MM.1S (cell line): ENCODE measurements at regions not wholly inside any gene's neighbourhood (a gene's known extent, or its start where the extent isn't known, plus 50 kb on each side); places are given as distances from the start of the nearest gene placed in this dataset.
"Not testable (repeated sequence)": the region's sequence is repeated elsewhere in the genome, so short reads cannot be mapped to it uniquely, and the experiment has no call there.

Experiments
- DNase-seq: peaks from one replicate; pipeline ENCODE4 v3.0.0-alpha.2; 2015
- H2AFZ ChIP-seq: fragments of 300-600 bp; sonication (generic); 2 replicates; pipeline ENCODE4 v1.6.0; 2016; ENCODE audit warnings: antibody characterized with exemption, low read length
- H3F3A ChIP-seq: fragments of 300-600 bp; sonication (generic); 2 replicates; pipeline ENCODE4 v1.6.1; 2016; ENCODE audit warnings: mild to moderate bottlenecking, antibody characterized with exemption, low read length, moderate library complexity, mixed read lengths; ENCODE audit not compliant: insufficient read depth
- H3K27ac ChIP-seq: fragments of 300-600 bp; sonication (generic); 2 replicates; pipeline ENCODE4 v1.5.1; 2016; ENCODE audit warnings: mild to moderate bottlenecking, low read length
- H3K27me3 ChIP-seq: fragments of 300-600 bp; sonication (generic); replicated peaks from 2 replicates; pipeline ENCODE4 v1.6.0; 2016; ENCODE audit warnings: low read length; ENCODE audit not compliant: insufficient read depth
- H3K36me3 ChIP-seq: fragments of 300-600 bp; sonication (generic); replicated peaks from 2 replicates; pipeline ENCODE4 v1.6.1; 2016; ENCODE audit warnings: mild to moderate bottlenecking, low read length, mixed read lengths; ENCODE audit not compliant: insufficient read depth
- H3K4me1 ChIP-seq: fragments of 300-600 bp; sonication (generic); 2 replicates; pipeline ENCODE4 v1.6.1; 2016; ENCODE audit warnings: low read length, mixed read lengths
- H3K4me2 ChIP-seq: fragments of 300-600 bp; sonication (generic); 2 replicates; pipeline ENCODE4 v1.6.0; 2016; ENCODE audit warnings: low read depth, low read length
- H3K4me3 ChIP-seq: fragments of 300-600 bp; sonication (generic); 2 replicates; pipeline ENCODE4 v1.5.1; 2016; ENCODE audit warnings: low read length, mixed read lengths
- H3K79me2 ChIP-seq: fragments of 300-600 bp; sonication (generic); 2 replicates; pipeline ENCODE4 v1.6.1; 2016; ENCODE audit warnings: mixed run types, low read length, mixed read lengths
- H3K9ac ChIP-seq: fragments of 300-600 bp; sonication (generic); 2 replicates; pipeline ENCODE4 v1.6.1; 2016; ENCODE audit warnings: low read length, mixed read lengths
- H3K9me2 ChIP-seq: fragments of 300-600 bp; sonication (generic); replicated peaks from 2 replicates; pipeline ENCODE4 v1.6.1; 2016; ENCODE audit warnings: mild to moderate bottlenecking, low read length, mixed read lengths; ENCODE audit not compliant: insufficient read depth
- H3K9me3 ChIP-seq: fragments of 300-600 bp; sonication (generic); replicated peaks from 2 replicates; pipeline ENCODE4 v1.6.1; 2016; ENCODE audit warnings: mild to moderate bottlenecking, low read length, mixed read lengths; ENCODE audit not compliant: insufficient read depth
- H4K20me1 ChIP-seq: fragments of 300-600 bp; sonication (generic); 2 replicates; pipeline ENCODE4 v1.6.1; 2016; ENCODE audit warnings: mild to moderate bottlenecking, low read length, moderate library complexity, mixed read lengths; ENCODE audit not compliant: insufficient read depth
- EZH2 ChIP-seq: fragments of 300-600 bp; sonication (generic); optimal IDR thresholded peaks from 2 replicates; pipeline ENCODE3; 2017; ENCODE audit warnings: low read depth, mild to moderate bottlenecking, antibody characterized with exemption, low read length, mixed read lengths
- EZH2phosphoT487 ChIP-seq: fragments of 300-600 bp; sonication (generic); IDR thresholded peaks from 2 replicates; pipeline ENCODE4 v1.6.1; 2018; ENCODE audit warnings: antibody characterized with exemption, low read length
- TF ChIP-seq, protein P1 (sequence below): fragments of 300-600 bp; sonication (generic); IDR thresholded peaks from 2 replicates; pipeline ENCODE4 v1.5.1; 2016; ENCODE audit warnings: antibody characterized with exemption, low read length, mixed read lengths

- H3K27me3 ChIP-seq, result no peaks in the 10 kb centered on the region; the same call in 1 of the 2 replicates
- H3K36me3 ChIP-seq, result no peaks in the 10 kb centered on the region
- H3K9ac ChIP-seq, result no peak overlapping the region
- TF ChIP-seq EZH2 (no peak), EZH2phosphoT487 (no peak)
- TF ChIP-seq, protein P1, sequence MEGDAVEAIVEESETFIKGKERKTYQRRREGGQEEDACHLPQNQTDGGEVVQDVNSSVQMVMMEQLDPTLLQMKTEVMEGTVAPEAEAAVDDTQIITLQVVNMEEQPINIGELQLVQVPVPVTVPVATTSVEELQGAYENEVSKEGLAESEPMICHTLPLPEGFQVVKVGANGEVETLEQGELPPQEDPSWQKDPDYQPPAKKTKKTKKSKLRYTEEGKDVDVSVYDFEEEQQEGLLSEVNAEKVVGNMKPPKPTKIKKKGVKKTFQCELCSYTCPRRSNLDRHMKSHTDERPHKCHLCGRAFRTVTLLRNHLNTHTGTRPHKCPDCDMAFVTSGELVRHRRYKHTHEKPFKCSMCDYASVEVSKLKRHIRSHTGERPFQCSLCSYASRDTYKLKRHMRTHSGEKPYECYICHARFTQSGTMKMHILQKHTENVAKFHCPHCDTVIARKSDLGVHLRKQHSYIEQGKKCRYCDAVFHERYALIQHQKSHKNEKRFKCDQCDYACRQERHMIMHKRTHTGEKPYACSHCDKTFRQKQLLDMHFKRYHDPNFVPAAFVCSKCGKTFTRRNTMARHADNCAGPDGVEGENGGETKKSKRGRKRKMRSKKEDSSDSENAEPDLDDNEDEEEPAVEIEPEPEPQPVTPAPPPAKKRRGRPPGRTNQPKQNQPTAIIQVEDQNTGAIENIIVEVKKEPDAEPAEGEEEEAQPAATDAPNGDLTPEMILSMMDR, result no peak
- H4K20me1 ChIP-seq, result no peaks in the 10 kb centered on the region
- no peak overlapping the region for H2AFZ ChIP-seq
- H3K4me2 ChIP-seq, result no peak overlapping the region
- H3F3A ChIP-seq, result no peaks in the 10 kb centered on the region
- H3K4me1 ChIP-seq, result no peaks in the 10 kb centered on the region
- H3K9me2 ChIP-seq, result no peaks in the 10 kb centered on the region
- DNase-seq, result no peak
- no peaks in the 10 kb centered on the region for H3K79me2 ChIP-seq
- H3K4me3 ChIP-seq, result no peak overlapping the region
- H3K27ac ChIP-seq, result no peak overlapping the region
- no peaks in the 10 kb centered on the region for H3K9me3 ChIP-seq
Measured at GRCh38 chr16:5214466-5214865, 116.9 kb upstream of the EEF2KMT start.

DNA sequence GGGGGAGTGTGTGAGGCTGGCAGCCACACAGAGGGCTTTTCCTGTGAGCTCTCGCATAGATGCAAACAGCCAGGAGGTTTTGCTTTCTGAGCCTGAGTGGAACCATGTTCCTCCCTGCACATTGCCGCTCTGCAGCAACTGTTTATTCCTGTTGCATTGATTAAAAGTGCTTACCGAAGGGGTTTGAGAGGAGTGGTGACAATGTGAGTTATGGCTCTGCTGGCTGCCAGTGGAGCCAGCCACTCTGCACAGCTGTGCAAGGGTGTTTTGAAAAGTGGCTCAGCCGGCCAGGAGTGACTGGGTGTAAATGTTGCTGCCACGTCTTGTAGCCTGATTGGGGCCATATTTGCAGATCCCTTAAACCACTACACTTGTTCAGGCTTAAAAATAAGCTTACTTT lies 114.9 kb upstream of the EEF2KMT start:
- not testable (repeated sequence) for H3K9me3 ChIP-seq, H3K9ac ChIP-seq, H4K20me1 ChIP-seq, H3K4me2 ChIP-seq, DNase-seq, H3K36me3 ChIP-seq, H3K9me2 ChIP-seq, H3K4me1 ChIP-seq, H3F3A ChIP-seq, H2AFZ ChIP-seq, H3K4me3 ChIP-seq, H3K27me3 ChIP-seq, H3K27ac ChIP-seq, H3K79me2 ChIP-seq

DNA sequence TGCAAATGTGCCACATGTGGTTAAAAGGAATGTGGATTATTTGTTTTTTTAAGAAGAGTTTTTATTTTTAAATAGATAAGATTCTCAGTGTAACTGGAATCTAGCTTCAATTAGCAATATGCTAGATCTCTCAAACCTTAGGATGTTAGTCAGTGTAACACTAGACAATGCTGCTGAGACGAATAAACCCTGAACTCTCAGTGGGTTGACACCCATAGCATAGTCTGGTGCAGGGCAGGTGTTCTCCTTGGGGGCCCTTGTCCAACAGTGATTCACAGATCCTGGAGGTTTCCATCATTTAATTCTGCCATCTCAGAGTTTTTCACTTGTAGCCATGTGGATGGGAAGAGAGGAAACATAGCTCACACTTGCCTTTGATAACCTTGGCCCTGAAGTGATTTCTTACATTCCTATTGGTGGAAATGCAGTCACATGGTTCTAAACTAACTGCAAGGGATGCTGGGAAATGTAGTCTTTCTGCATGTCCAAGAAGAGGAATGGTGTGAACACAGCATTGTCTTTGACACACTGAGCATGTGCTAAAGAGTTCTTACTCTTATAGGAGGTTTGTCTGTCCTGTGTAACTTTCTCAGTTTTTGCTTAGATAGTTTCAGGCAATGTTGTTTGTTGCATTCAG lies 110.4 kb upstream of the EEF2KMT start:
- H3K79me2 ChIP-seq, H3K27me3 ChIP-seq, H3F3A ChIP-seq, H3K9me2 ChIP-seq, H3K9me3 ChIP-seq, H3K27ac ChIP-seq, H3K4me1 ChIP-seq, H3K9ac ChIP-seq, H2AFZ ChIP-seq, H3K36me3 ChIP-seq, H3K4me2 ChIP-seq, H3K4me3 ChIP-seq, H4K20me1 ChIP-seq: not testable (repeated sequence)
- DNase-seq, result peak; percentile 51

DNA sequence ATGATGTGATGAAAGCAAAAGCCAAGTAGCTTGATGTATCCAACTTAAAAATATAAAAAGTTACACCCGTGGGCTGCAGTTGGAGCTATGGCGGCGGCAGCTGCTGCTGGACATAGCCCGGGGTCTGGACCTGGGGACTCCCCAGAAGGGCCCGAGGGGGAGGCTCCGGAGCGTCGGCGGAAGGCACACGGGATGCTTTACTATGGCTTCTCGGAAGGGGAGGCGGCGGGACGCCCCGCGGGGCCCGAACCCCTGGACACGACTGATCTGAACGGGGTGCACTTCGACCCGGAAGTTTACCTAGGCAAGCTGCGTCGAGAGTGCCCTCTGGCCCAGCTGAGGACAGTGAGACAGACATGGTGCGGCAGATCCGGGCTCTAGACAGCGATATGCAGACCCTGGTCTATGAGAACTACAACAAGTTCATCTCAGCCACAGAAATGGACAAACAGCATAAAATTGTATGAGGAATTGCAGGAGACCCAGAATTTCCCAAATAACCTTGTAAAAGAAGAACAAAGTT lies 109.5 kb upstream of the EEF2KMT start:
- Histone ChIP-seq H3K4me3 (no peak overlapping the region), H3K9me3 (no peaks in the 10 kb centered on the region), H3K9ac (no peak overlapping the region), H3K36me3 (no peaks in the 10 kb centered on the region), H3K27ac (no peak overlapping the region), H3K4me1 (no peaks in the 10 kb centered on the region), H3K4me2 (no peak overlapping the region), H3K79me2 (no peaks in the 10 kb centered on the region), H2AFZ (no peak overlapping the region), H3K27me3 (no peaks in the 10 kb centered on the region), H4K20me1 (no peaks in the 10 kb centered on the region), H3K9me2 (no peaks in the 10 kb centered on the region), H3F3A (no peaks in the 10 kb centered on the region)
- TF ChIP-seq EZH2 (no peak), EZH2phosphoT487 (no peak)
- TF ChIP-seq, protein P1, result no peak
- no peak for DNase-seq
